OCI-LY1 (cell line): ENCODE measurements at regions not wholly inside any gene's neighbourhood (a gene's known extent, or its start where the extent isn't known, plus 50 kb on each side); places are given as distances from the start of the nearest gene placed in this dataset.

Experiments
- CTCF ChIP-seq: fragments of 200-600 bp; sonication (generic), shearing (Covaris generic); IDR thresholded peaks from 2 replicates; pipeline ENCODE4 v1.5.1; 2017; ENCODE audit warnings: mild to moderate bottlenecking, antibody characterized with exemption, low read length, moderate library complexity, mixed read lengths
- EZH2 ChIP-seq: fragments of 200-600 bp; sonication (generic), shearing (Covaris generic); IDR thresholded peaks from 2 replicates; pipeline ENCODE4 v1.8.0; 2017; ENCODE audit warnings: borderline replicate concordance, mixed run types, mild to moderate bottlenecking, antibody characterized with exemption, low read length, moderate library complexity, mixed read lengths

GRCh38 chrX:43456906-43457305 is 199.2 kb upstream of the MAOA start:
- TF ChIP-seq CTCF (no peak), EZH2 (no peak)
